ENCODE measurements at regions not wholly inside any gene's neighbourhood (a gene's known extent, or its start where the extent isn't known, plus 50 kb on each side); places are given as distances from the start of the nearest gene placed in this dataset.
A peak's percentile ranks its signal among the peaks of the same experiment; 100 is the strongest.
"Not testable (repeated sequence)": the region's sequence is repeated elsewhere in the genome, so short reads cannot be mapped to it uniquely, and the experiment has no call there.

DNA sequence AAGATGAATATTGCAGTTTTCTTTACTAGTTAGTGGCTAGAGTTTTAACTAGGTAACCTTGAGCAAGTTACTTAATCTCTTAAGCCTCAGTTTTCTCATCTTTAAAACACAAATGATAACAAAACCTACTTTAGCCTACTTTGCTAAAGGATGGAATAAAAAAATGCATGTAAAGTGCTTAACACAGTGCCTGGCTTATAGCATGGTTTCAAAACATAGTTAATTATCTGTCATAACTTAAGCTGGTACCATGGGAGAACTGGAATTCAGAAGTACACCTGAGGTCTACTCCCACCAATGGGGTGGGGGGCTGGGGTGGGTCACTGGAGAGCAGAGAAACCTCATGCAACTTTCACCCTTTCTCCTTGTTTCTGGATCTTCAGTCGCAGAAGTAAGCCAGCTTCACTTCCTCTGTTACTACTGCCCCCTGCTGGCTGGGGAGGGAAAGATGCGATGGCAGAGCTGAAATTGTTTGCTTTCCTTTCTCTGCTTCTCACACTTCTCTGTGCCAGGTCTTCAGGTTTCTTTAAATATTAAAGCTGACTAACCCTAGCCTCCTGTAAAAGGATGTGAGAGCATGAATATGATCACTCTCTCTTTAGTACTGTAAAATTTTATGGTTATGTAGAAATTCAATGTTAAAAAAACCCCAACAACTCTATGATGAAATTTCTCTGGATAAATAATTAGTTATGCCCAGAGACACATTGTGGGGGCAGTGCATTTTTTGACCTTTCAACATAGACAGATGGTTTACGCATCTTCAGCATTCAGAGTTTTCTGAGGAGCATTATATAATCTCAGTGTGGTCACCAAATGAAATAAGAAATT, 324.2 kb downstream of the HLX start:
- peak; percentile 89 for DNase-seq

DNA sequence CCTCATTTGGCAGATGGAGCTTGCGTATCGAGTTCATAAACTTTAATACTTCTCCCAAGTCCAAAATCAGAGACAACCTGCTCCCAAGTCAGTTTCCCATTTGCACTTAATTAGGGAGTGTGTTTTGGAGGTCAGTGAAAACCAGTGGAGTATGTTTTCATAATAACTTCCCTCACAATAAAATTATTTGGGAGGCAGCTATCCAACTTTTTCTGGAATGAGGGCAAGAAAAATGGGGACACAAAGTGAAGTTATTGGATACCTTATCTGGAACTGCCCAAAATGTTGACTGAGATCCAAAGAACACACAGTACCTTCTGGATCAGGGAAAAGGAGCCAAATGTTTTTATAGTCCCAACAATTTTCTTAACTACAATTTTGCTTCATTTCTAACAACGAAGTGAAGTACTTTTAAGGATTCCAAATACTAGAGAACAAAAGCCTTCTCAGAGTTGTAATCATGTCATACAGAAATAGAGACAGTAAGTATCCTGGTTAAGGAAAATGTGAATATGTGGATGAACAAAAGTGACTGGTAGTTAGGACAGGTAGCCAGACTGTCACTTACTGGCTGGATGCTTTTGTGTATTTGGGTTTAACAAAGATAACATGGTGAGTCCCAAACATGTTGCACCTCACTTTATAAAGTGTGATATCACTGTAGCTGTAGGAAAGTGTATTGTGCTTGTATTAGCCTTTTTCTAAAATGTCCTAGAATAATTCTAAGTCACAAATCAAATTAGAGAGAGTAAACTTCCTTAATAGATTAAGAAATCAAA, 325.0 kb downstream of the HLX start:
- peak; percentile 12 for DNase-seq

DNA sequence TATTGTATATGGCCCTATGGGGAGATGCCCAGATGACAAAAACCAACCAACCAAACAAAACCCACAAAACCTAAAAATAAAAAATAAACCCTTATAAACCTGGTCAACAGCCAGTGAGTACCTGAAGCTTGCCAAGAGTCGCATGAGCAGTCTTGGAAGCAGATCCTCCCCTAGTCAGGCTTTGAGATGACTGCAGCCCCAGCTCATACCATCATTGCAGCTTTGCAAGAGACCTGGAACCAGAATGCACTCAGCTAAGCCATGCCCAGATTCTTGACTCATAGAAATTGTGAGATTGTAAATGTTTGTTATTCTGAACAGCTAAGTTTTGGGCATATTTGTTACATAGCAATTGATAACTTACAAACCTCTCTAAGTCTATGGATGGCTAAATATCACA, 326.8 kb downstream of the HLX start:
- DNase-seq: no peak

DNA sequence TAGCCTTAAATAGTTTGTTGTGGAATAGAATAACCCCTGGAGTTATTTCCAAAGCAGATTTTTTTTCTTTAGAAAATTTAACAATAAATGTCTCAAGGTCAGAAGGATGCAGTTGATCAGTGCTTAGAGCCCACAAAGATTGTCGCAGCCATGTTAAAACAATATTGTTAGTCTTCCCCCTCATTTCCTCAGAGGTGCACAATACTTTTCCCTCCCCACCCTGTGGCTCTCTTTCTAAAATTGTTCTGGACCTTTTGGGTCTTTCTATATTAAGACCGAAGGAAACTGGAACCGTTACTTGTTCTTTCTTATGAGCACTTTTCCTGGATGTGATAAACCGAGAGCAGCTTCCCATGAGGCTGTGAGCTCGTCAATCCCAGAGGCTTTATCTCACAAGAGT, 333.7 kb downstream of the HLX start:
- DNase-seq: no peak

DNA sequence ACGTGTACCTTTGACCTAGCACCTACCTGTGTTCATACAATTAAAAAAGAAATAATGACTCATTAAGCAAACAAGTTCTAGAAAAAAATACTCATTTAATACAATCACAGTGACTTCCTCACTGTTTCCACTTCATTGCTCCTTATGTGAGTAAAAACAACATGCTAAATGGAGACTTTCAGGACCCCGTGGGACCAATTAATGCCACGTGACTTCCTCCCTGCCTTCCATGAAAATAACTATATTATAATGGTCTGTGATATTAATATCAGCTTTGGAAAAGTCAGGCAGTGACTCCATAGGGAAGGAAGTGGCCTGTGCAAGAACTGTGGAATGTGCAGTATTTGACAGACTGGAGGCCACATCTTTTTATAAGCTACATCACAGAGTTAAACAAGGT, 337.8 kb downstream of the HLX start:
- DNase-seq: no peak

DNA sequence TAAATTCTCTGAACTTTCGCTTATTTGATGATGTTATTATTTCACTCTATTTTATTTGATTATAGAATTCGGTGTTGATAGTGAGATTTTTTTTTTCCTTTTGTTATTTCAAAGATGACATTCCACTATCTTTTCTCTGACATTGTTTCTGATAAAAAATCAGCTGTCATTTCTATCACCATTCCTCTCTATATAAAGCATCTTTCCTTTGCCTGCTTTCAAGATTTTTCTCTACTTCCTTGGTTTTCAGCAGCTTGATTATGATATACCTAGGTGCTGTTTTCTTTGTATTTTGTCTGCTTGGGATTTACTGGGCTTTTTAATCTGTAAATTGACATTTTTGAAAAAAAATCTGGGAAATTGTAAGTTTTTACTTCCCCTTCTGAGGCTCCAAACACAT, 344.0 kb downstream of the HLX start:
- no peak for DNase-seq

DNA sequence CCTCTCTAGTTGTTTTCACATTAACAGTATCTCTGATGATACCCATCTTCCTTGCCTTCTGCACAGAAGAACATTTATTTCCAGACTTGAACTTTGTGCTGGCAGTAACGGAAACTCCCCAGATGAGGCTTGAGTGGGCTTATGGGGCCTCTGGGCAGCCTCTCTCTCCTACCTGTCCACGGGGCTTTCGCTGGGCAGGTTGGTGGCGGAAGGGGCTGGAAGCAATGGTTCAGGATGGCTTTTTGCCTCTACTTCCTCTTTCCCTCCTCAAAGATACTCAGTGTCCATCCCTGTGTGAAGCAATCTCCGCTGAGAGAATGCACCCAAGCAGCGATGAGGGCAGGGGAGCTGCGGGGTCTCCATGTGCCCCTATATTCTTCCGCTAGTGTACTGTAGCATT, 348.2 kb downstream of the HLX start:
- no peak for DNase-seq

DNA sequence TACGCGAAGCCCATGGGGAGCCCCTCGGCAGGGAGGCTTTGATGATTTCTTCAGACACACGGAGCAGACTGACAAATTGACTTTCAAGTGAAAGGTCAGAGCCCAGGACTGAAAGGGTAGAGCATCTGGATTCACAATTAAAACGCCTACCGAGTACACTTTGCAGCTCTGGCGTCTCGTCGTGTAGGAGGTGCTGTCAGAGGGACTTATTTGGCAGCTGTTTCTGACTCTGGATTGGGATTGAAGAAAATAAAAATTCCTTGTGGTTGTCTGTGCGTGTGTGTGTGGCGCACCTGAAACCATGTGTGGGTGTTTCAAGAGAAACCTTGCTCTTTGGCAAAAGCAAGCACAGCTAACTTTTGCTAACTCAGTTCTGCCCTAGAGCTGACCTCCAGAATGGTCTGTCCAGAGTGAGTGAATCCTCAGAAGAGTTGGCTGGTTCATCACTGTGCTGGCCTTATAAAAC, 348.7 kb downstream of the HLX start:
- DNase-seq: no peak

DNA sequence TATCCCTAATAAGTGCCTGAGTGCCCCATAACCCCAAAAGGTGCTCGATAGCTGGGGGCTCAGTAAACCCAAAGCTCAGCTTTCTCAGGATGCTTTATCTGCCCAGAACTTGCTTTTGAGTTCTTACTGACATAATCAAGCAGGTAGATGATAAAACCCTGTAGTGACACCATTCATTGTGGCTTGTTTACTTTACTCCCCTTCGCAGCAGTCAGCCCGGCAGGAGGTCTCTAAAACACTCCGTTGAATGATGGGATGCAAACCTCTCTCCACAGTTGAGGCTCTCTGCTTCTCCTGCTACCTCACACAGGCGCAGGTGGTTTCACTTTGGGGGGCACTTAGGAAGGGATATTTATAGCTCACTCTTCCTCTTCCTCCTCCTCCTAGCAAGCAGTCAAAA, 349.4 kb downstream of the HLX start:
- no peak for DNase-seq

DNA sequence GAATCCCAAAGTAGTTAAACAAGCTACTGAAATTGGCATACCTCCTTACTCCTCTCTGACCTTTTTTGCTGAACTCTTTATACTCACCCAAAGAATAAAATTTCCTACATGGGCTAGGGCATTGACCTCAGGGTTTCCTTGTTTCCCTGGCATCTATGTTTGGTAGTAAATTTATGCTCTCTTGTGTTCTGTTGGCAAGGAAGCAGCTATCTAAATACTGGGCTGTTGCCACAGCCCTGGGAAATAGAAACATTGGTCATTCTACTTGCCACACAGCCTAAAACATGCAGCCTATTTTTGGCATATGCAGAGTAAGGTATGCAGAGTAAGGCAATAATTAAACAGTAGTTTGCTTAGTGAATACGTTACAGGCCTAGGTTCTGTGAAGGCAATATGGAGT, 351.4 kb downstream of the HLX start:
- DNase-seq: peak; percentile 16

DNA sequence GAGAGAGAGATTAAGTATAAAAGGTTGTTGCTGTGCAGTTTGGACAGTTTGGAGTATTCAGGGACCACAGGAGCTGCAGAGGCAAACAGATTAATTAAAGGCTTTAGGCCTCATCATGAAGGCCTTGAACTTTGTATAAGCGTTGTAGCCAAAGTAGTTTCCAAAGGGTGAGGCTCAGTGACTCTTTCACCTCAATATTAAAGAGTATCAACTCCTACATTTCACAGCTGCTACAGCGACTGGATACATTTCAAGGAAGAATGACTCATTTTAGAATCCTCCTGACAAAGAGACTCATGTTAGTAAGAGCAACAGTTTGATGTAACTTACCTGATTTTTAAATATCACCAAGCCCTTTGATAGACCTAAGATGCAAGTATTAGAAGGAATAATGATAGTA, 355.5 kb downstream of the HLX start:
- no peak for DNase-seq

DNA sequence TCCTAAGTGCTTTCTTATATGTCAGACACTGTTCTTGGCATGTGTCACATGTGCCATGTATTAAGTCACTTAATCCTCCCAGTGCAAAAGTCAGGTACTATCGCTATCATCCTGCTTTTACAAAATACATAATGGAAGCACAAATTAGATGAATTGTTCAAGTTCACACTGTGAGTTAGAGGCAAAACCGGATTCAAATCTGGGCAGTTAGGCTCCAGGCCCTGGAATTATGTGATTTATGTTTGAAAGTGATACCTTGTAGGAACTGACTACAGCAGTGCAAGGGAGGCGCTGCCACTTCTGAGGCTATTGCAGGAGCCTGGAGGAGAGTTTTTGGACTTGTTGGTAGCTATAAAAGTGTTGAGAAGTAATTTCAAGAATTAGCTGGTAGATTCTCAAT, 358.3 kb downstream of the HLX start:
- DNase-seq: no peak

DNA sequence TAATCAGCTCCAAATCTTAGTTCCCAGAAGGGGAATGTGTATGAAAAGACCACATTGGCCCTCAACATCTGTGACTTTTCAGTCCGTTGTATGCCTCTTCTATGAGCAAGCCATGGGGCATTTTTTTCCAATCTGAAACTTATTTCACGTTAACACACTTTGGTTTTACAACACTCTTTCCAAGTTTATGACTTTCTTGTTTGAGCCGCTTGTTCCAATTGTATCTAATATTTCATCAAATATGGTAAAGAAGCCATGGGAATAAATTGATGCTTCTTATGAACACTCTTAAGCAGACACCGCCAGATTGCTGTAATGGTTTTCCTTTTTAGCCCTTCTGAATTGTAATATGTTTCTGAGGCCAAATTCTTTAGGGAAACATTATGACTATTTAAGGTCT, 359.9 kb downstream of the HLX start:
- no peak for DNase-seq

DNA sequence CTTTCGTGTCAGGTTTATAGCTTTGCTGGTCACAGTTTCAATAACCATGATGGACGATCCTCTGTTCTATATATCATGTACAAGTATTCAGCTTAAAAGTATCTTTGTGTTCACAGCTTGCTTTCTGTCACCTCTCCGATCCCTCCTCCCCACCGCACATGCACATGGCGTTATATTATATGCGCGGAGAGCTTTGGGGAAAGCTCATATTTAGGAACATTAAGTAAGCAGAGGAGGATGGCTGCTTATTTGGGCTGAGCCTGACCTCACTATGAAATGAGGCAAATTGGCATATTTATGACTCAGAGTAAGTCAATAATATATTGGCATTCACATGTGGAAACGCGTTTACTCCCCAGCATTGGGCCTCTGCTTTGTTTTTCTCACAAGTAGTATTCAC, 360.5 kb downstream of the HLX start:
- peak; percentile 12 for DNase-seq

DNA sequence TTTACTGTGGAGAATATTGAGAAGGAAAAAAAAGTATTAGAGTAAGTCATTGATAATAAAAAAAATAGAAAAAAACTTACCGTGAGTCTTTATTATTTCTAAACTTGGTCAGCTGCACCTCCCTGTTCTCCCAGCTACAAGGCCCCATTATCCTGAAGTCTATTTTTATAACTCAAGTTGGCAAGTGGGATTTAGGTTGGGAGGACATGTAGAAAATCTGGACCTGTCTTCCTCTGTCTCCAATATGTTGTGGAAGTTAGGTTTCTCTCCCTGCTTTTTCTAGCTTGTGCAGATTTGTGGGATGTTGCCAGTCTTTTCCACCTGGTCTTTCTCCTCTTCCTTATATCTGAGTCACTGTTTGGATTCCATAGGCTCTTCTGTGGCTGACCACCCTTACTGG, 361.4 kb downstream of the HLX start:
- peak; percentile 37 for DNase-seq

DNA sequence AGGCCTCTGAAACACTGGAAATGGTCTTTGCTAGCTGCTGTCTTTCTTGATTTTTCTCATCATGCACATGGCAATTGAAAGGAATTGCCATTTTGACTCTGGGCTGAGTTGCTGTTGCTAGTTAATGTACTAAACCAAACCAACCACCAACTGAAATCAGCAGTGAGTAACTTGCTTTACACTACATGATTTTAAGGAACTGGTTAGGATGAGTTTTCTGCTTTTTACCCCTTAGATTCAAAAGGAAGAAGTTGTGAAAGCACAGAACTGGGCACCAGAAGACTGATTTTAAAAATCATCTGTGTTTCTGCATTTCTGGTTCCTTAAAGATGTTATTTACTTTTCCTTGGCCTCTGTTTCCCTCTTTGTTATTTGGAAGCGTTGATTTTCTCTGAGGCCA, 361.9 kb downstream of the HLX start:
- DNase-seq: no peak

DNA sequence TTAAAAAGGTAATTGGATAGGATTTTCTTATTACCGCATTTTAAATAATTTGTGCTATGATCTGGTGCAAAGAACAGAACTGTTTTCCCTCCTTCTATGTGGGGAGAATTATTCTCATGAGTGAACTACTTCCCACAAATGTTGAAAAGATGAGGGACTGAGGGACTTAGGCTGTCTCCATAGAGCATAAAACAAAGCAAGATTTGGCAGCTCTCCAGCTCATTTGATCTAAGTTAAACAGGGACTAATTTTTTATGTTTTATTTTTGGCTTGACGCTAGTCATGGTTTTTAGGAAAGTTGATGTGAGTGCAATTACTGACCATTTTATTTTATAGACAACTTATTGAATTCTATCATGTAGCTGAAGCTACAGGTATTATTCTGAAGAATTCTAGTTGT, 362.3 kb downstream of the HLX start:
- DNase-seq: peak; percentile 51

DNA sequence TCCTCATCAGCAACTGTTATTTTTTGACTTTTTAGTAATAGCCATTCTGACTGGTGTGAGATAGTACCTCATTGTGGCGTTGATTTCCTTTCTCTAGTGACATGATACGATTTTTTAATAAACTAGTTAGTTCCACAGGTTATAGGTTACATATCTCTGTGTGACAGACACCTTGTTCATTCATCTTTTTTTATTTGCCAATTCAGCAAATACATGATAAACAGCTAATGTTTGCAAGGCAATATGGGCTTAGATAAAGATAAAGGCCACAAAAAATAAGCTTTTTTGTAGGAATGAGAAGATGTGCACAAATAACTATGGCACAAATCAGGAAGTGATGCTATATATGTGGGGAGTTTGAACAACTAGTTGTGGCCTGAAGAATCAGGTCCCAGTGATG, 366.8 kb downstream of the HLX start:
- no peak for DNase-seq

DNA sequence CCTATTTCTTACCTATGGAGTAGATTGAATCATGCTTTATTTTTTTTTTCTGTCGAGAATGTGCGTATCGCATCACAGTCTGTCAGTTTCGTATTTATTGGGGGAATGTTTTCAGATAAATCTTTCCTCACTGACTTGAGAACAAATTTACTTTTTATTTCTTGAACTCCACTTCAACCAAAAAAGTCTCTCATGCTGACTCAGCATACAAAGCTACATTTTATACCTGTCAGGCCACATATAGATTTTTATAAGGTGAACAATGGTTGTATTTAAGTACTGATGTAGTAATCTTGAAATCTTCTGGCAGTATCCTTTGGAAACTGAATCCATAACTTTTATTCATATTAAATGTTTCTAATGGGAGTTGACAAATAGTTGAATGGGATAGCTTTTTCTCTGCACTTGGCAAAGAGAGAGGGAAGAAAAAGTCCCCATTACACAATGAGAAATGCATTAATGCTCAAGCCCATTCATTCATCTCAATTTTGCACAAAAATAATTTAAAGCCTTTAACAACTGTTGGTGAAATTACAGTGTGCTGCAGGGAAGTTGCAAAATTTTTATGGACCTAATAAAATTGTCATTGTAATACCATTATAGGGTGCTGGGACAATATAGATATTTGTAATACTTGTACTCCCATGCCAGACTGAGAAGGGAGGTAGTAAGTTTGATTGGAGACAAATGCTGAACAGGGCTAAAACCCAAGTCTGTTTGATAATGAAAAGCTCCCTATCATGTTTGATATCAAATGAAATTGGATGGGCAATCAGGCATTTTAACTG, 367.6 kb downstream of the HLX start:
- DNase-seq: no peak

DNA sequence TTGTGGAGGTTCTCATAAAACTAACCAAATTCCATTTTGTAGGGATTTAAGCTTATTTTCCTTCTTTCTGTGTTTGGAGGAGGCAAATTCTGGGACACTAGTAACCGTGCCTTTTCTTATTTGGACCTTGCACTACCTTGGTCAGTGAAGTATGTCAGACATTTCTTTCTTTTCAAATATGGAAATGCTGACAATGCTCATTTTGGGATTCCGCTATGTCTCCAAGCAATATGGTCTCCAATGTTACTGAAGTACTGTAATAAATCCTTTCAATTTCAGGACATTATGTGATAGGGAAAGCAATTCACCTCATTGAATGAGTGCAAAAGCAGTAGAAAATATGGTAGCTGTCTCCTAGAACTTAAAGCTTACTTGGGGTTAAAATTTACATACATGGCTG, 372.3 kb downstream of the HLX start:
- DNase-seq: no peak

DNA sequence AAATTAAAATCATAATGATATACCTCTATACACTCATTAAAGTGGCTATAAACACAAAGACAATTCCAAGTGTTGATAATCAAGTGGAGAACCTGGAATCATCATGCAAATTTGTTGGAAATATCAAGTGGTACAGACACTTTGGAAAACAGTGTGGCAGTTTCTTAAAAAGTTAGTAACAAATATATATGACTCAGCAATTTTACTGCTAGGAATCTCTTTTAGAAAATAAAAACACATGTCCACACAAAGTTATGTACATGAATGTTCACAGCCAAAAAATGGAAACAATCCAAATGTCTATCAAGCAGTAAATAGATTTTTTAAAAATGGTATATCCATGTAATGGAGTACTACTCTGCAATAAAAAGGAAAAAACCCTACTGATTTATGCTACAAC, 375.6 kb downstream of the HLX start:
- DNase-seq: no peak

DNA sequence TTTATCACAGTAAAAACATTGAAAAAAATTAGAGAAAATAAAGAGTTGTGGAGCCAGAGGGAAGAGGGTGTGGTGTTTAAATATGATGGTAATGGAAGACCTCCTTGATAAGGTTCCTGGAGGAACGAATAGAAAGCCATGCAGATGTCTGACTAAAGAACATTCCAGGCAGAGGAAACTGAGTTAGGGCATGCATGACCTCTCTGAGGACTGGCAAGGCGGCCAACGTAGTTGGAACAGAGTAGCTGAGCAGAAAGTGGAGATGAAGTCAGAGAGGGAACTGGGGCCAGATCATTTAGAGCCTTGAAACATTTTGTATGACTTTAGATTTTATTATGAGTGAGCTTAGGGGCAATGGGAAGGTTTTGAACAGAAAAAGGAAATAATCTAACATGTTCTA, 377.5 kb downstream of the HLX start:
- DNase-seq: no peak

DNA sequence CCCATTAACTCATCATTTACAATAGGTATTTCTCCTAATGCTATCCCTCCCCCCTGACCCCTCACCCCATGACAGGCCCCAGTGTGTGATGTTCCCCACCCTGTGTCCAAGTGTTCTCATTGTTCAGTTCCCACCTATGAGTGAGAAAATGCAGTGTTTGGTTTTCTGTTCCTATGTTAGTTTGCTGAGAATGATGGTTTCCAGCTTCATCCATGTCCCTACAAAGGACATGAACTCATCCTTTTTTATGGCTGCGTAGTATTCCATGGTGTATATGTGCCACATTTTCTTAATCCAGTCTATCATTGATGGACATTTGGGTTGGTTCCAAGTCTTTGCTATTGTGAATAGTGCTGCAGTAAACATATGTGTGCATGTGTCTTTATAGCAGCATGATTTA, 378.3 kb downstream of the HLX start:
- DNase-seq: not testable (repeated sequence)
